T follicular helper cell (primary cell): ENCODE measurements at regions not wholly inside any gene's neighbourhood (a gene's known extent, or its start where the extent isn't known, plus 50 kb on each side); places are given as distances from the start of the nearest gene placed in this dataset.
"Not testable (repeated sequence)": the region's sequence is repeated elsewhere in the genome, so short reads cannot be mapped to it uniquely, and the experiment has no call there.

Experiments used
- DNase-seq: peaks from one replicate; pipeline ENCODE4 v3.0.0-alpha.2; 2020; ENCODE audit warnings: low read depth

DNA sequence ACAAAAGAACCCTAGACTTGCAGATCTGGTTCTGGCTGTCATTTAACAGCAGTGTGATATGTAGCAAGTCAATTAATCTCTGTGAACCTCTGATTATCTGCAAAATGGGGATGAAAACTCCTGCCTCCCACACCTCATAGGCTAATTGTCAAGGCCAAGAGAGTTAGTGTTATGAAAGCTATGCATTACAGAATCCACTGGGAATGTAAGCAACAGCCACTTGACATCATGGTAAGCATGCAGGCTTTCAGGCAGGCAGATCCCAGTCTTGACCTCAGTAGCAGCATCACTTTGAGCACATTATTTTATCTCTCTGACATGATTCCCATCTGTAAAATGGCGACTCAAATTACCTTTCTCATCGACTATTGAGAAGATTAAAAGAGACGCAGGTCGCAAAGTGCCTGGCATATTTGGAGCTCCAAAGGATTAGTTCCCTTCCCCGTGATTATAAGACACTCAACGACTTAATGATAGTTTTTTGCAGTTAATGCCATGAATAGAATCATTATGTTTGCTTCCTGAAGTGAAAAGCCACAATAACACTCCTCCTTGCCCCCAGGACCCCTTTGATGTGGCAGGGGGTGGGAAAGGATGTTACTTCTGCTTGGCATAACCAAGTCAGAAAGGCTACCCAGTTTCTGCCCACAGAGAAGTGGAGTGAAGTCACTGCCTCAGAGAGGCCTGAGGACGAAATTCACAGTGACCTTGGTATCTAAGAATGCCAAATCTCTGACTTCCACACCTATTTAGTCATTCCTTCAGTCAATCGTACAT lies 273.0 kb upstream of the NFIA start:
- DNase-seq = no peak

GRCh38 chr1:60808676-60809075 lies 273.7 kb upstream of the NFIA start:
- DNase-seq = no peak

DNA sequence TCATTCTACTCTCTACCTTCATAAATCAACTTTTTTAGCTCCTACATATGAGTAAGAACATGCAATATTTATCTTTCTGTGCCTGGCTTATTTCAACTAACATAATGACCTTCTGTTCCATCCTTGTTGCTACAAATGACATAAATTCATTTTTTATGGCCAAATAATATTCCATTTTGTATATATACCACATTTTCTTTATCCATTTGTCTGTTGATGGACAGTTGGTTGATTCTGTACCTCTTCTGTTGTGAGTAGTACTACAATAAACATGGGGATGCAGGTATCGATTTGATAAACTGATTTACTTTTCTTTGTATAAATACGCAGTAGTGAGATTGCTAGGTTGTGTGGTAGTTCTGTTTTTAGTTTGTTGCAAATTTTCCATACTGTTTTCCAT lies 279.5 kb upstream of the NFIA start:
- DNase-seq = no peak

DNA sequence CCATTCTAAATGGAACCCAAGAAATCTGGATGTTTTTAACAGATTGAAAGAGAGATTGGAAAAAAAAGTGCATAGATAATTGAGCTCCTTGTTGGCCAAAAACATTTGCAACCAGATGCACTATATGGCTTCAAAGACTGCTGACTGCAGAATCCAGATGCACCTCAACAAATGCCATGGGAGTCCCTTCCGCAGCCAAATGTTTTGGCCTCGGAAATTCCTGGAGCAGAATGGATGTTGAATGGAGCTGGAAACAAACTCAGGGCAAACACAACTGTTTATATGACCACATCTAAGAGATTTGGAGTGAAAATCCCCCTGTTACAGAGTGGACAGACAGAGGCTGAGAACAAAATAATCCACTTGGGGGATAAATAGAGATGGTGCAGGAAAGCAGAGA lies 285.0 kb upstream of the NFIA start:
- DNase-seq = no peak

DNA sequence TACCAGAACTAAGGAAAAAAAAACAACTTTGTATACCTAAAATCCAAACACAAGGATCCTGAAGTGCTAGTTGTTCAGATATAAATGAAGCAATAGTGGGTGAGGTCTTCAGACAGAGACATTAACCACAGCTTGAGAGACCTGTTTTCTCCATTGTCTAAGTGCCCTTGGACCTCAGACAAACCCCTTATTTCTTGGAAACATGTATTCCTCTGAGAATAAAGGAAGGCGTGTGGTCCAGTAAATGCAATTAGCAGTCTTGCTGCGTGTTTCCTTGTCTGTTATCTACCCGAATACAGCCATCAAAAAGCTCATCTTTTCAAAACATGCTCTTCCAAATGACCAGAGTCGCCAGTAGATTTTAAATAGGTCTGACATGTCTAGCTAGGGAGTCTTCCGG lies 291.1 kb upstream of the NFIA start:
- DNase-seq = no peak

- DNase-seq = not testable (repeated sequence)
These were observed 309.3 kb upstream of the NFIA start for GRCh38 chr1:60773099-60773498.

- DNase-seq = no peak
These were observed 313.3 kb upstream of the NFIA start for GRCh38 chr1:60769082-60769481.

DNA sequence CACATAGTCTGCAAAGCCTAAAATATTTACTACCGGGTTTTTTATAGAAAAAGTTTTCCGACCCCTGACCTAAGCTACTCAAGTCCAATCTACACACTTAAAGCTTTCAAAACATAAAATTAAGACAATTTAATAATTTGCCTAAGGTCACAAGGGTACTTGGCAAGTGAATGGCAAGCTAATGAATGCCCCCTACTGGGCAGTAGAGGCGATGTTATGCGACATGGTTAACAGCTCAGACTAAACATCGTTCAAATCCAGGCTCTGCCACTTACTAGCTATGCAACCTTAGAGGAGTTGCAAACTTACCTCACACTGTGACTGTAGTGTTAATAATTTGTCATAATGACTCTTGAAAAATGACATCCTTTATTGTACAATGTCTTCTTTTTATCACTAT lies 317.2 kb upstream of the NFIA start:
- DNase-seq = no peak

- no peak for DNase-seq
These were observed 317.9 kb upstream of the NFIA start for GRCh38 chr1:60764489-60764888.

DNA sequence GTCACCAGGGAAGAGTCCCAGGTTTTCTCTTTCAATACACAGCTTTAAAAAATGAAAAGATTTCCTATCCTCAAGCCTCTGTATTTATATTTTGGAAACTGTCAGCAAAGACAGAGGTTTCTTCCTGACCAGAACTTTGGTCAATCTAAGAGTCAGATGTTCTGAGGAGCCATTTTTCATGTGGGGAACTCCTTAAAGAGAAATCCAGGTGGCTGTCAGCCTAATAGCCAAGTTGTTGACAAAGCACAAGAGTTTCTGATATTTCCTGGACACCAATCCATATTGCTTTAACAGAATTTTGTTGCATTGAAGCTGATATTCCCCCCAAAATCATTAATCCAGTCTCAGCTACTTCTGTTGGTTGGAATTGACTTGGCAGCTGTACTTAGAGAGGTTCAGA lies 318.6 kb upstream of the NFIA start:
- DNase-seq = no peak

DNA sequence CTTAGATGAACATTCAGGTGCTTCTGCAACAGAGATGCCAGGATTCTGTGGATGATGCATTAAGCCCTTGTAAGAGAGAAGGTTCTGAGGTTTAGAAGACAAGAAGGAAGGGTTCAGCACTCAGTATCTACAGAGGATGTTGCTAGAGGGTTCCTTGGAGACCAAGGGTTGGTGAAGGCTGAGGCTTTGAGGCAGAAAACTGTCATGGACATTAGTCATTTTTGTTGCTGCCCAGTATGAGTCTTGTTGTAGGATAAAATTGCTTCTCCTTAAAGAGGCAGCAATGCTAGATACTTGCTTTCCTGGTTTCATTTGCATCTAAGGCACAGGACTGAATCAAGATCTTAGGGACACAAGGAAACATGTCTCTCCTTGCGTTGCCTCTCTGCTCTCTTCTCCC lies 319.4 kb upstream of the NFIA start:
- DNase-seq = no peak

- DNase-seq = no peak
These were observed 320.2 kb upstream of the NFIA start for GRCh38 chr1:60762176-60762575.

- DNase-seq = no peak
These were observed 323.1 kb upstream of the NFIA start for GRCh38 chr1:60759291-60759690.

GRCh38 chr1:60757485-60757884 lies 324.9 kb upstream of the NFIA start:
- DNase-seq = no peak

DNA sequence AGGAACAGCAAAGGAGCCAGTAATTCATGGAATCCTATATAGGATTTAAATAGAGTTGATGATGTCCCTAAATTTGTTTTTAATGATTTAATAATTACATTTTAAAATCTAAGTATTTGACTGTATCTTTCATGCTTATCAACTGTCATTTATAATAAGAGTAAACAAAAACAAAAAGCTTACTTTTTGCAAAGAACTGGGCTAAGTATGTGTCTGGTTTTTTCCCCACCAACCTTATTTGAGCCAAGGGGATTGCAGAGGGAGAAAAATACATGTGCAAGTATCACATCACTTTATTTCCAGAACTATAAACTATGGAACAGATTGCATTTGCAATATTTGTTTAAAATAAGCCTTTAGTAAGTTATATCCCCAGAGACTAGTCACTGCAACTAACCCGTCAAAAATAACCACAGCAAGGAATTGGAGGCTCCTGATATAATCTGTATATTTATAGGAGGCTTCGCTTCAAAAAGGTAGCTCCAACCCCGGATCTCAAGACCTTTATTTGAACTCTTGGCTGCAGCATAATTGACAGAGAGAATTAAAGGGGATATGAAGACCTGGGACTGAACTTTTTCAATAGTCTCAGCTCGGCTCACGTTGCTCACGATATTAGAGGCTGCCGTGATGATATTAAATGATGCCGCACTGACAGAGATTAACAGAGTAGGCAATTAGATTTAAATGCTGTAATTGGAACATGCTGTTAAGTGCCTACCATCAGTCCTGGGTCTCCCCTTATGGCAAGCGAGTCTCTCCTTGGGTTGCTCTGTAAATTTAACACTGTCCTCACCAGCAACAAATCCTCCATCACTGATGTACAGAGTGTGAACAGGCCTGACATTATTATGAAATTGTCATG lies 329.1 kb upstream of the NFIA start:
- DNase-seq = no peak

DNA sequence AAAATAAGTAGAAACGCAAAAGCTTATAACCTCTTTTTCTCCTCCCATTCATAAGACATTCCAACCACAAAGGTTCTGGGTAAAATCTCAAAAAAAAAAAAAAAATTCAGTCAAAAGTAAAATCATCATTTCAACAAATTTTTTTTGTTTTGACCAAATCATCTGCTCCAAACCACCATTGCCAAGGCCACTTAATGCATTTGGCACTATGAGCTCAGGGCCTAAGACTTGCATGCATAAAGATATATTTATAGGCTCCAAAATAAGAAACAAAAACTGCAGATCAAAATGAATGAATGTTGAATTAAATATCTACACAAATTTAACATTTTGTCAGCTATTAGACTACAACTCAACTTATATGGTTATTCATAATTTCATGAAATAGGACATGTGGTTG lies 331.1 kb upstream of the NFIA start:
- no peak for DNase-seq

- DNase-seq = no peak
These were observed 335.0 kb upstream of the NFIA start for GRCh38 chr1:60747353-60747752.

GRCh38 chr1:60746278-60746791 lies 336.0 kb upstream of the NFIA start:
- no peak for DNase-seq

- no peak for DNase-seq
These were observed 336.9 kb upstream of the NFIA start for GRCh38 chr1:60745484-60745883.

DNA sequence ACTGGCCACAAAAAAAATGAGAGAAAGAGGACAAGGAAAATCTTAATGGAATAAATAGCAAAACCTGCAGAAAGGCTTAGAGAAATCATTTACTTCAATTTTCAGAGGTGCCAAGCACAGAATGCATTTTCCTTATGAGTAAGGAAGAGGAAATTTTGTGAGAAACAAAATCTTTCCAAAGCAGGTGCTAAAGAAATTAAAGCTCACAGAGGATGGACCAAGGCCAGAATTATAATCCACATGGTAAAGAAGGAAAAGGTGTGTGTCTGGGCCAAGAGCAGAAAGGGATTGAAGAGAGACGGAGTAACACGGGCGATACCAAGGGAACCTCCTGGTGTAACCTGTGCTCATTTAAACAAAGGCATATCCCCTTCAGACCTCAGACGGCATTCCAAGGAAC lies 340.0 kb upstream of the NFIA start:
- DNase-seq = no peak

DNA sequence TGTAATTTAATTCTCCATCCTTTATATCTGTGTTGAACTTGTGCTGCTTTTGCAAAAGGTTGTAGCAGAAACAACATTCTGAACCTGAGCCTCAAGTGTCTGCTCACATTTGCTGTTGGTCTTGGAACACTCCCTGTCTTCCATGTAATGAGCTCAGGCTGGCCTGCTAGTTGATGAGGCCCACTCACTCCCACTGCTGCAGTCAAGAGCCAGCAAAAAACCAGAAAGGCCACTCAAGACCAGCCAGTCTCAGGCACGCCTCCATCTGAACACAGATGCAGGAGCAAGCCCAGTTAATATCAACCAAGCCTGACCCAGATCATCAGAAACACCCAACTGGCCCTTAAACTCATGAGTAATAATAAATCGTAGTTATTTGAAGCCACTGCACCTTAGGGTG lies 342.2 kb upstream of the NFIA start:
- no peak for DNase-seq

GRCh38 chr1:60739729-60740128 lies 342.6 kb upstream of the NFIA start:
- DNase-seq = no peak

DNA sequence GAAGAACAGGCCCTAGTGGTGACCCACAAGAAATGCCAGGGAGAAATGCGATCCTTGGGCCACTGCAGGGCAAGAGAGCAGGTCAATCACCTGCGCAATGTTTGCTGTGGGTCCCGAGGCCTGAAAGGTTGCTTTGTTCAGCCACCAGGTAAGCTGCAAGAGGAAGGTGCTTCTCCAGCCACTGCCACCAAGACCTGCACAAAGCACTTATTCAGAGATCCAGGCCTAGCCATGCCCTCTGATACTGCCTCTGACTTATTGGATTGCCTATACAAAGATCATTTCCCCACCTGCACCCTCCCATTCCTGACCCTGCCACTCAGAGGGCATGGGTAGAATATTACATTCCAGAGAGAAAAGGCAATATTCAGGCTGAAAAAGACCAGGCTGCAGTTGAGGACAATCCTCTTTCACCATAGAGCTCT lies 349.4 kb upstream of the NFIA start:
- DNase-seq = no peak
